ENCODE measurements at regions not wholly inside any gene's neighbourhood (a gene's known extent, or its start where the extent isn't known, plus 50 kb on each side); places are given as distances from the start of the nearest gene placed in this dataset.

- CTCF ChIA-PET (ENCODE audit: unreplicated experiment): no interaction called here
- intact Hi-C loops (cut with micrococcal nuclease; ENCODE audit: unreplicated experiment): no loop called here
Observed at GRCh38 chr2:176725873-176726645, 456.8 kb downstream of the MTX2 start.

DNA sequence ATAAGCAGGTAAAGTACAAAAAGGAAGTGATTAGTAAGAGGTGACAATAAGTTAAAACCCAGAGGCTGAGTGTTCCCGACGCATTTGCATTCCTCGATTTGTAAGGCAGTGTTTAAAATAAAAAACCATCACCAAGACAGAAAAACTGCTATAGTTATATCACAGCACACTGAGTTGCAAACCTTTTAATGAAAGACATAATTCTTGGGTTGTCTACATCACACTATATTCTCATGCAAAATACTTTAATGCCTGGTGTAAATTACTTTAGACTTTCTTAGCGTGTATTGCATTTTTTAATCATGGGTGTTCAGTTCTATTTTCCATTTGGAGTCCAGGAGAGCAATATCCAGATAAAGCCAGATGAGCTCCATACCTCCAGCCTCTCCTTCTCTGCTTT lies 458.5 kb downstream of the MTX2 start:
- BruUV-seq (replicated peaks): no TSS peak
- Histone ChIP-seq H3K9me2 (ENCODE audit: insufficient read depth, low read length) (no peaks in the 10 kb centered on the region), H3K79me2 (ENCODE audit: insufficient read depth, low read depth, low read length) (no peaks in the 10 kb centered on the region), H3K27ac (ENCODE audit: low read depth, low read length, poor library complexity, severe bottlenecking) (no peak overlapping the region), H2AFZ (ENCODE audit: low read length) (no peak overlapping the region), H3K36me3 (ENCODE audit: insufficient read depth, low read length) (no peaks in the 10 kb centered on the region), H3K4me1 (ENCODE audit: insufficient read depth, low read length, poor library complexity, severe bottlenecking) (no peaks in the 10 kb centered on the region), H3K4me2 (ENCODE audit: low read length) (no peak overlapping the region), H3K9me3 (ENCODE audit: low read length) (no peaks in the 10 kb centered on the region), H3K4me3 (ENCODE audit: low read depth, low read length, poor library complexity, severe bottlenecking) (no peak overlapping the region), H4K20me1 (ENCODE audit: insufficient read depth, low read length) (no peaks in the 10 kb centered on the region)
- DNase-seq (ENCODE audit: low spot score): no peak
- ChIA-PET CTCF (ENCODE audit: unreplicated experiment) (no interaction called here), POLR2A (interaction anchor here (0.6 to 0.9 kb wide), 2 partner anchors 10 to 50 kb away, joined by 3 read pairs; no protein-coding TSS in a partner anchor)
- intact Hi-C loops (cut with micrococcal nuclease; ENCODE audit: unreplicated experiment): no loop called here
- TF ChIP-seq CTCF (conservative IDR thresholded peaks at IDR 0.05; ENCODE audit: low read length): no peak
- no peak for TF ChIP-seq EZH2phosphoT487 (IDR thresholded peaks at IDR 0.05; ENCODE audit: borderline replicate concordance, low read depth, low read length)

More at GRCh38 chr2:176725873-176726645, 456.8 kb downstream of the MTX2 start:
- Histone ChIP-seq H3K4me2 (ENCODE audit: low read length) (no peak overlapping the region), H3K27ac (ENCODE audit: low read depth, low read length, poor library complexity, severe bottlenecking) (no peak overlapping the region), H3K79me2 (ENCODE audit: insufficient read depth, low read depth, low read length) (no peaks in the 10 kb centered on the region), H2AFZ (ENCODE audit: low read length) (no peak overlapping the region), H3K9me3 (ENCODE audit: low read length) (no peaks in the 10 kb centered on the region), H3K4me1 (ENCODE audit: insufficient read depth, low read length, poor library complexity, severe bottlenecking) (no peaks in the 10 kb centered on the region), H3K4me3 (ENCODE audit: low read depth, low read length, poor library complexity, severe bottlenecking) (no peak overlapping the region), H3K9me2 (ENCODE audit: insufficient read depth, low read length) (no peaks in the 10 kb centered on the region), H4K20me1 (ENCODE audit: insufficient read depth, low read length) (no peaks in the 10 kb centered on the region), H3K36me3 (ENCODE audit: insufficient read depth, low read length) (no peaks in the 10 kb centered on the region)
- DNase-seq (ENCODE audit: low spot score): no peak
- TF ChIP-seq CTCF (conservative IDR thresholded peaks at IDR 0.05; ENCODE audit: low read length): no peak
- no peak for TF ChIP-seq EZH2phosphoT487 (IDR thresholded peaks at IDR 0.05; ENCODE audit: borderline replicate concordance, low read depth, low read length)
- BruUV-seq (replicated peaks): no TSS peak
- POLR2A ChIA-PET: interaction anchor here (0.6 to 1.0 kb wide), 3 partner anchors 22 to 1600 kb away, joined by 3 read pairs; no protein-coding TSS in a partner anchor
